ENCODE measurements at regions not wholly inside any gene's neighbourhood (a gene's known extent, or its start where the extent isn't known, plus 50 kb on each side); places are given as distances from the start of the nearest gene placed in this dataset.

- no peak for TF ChIP-seq CTCF (IDR thresholded peaks at IDR 0.05)
- TF ChIP-seq POLR2AphosphoS5 (IDR thresholded peaks at IDR 0.05) = no peak
- TF ChIP-seq EP300 (IDR thresholded peaks at IDR 0.05) = no peak
Measured at GRCh38 chr1:196074182-196074581, 534.1 kb downstream of the KCNT2 start.
